Activated CD8-positive, alpha-beta T cell treated with anti-CD3 and anti-CD28 coated beads, Interleukin-2, amount 10 ng/mL, durations not matched to agents 7 days and 5 days (primary cell): ENCODE measurements at regions not wholly inside any gene's neighbourhood (a gene's known extent, or its start where the extent isn't known, plus 50 kb on each side); places are given as distances from the start of the nearest gene placed in this dataset.

Experiments
- ATAC-seq: fragments of 150-1000 bp; cut with Tn5 transposase; one replicate; pipeline ENCODE4 v1.10.0; 2021; ENCODE audit warnings: moderate library complexity
- CTCF ChIA-PET: fragments of 350-600 bp; sonication (Branson Sonifier 250); formaldehyde crosslinking; loops from one replicate; lab custom pipeline; 2021; ENCODE audit warnings: antibody characterized with exemption; lab: Charles Lee
- POLR2A ChIA-PET: fragments of 350-600 bp; sonication (Branson Sonifier 250); formaldehyde crosslinking; loops from one replicate; lab custom pipeline; 2021; ENCODE audit warnings: antibody characterized with exemption; lab: Charles Lee
- DNase-seq: peaks from one replicate; pipeline ENCODE4 v3.0.0-alpha.2; 2020
- H3K27ac Mint-ChIP-seq: one replicate; pipeline ENCODE4 v1.8.0; 2021; ENCODE audit warnings: mild to moderate bottlenecking, mixed read lengths
- H3K27me3 Mint-ChIP-seq: one replicate; pipeline ENCODE4 v1.8.0; 2021; ENCODE audit warnings: low read depth, mixed read lengths
- H3K36me3 Mint-ChIP-seq: one replicate; pipeline ENCODE4 v1.8.0; 2021; ENCODE audit warnings: low read depth, mixed read lengths
- H3K4me1 Mint-ChIP-seq: one replicate; pipeline ENCODE4 v1.8.0; 2021; ENCODE audit warnings: low read depth, mixed read lengths
- H3K4me3 Mint-ChIP-seq: one replicate; pipeline ENCODE4 v1.8.0; 2021; ENCODE audit warnings: mild to moderate bottlenecking, mixed read lengths
- H3K9me3 Mint-ChIP-seq: one replicate; pipeline ENCODE4 v1.8.0; 2022; ENCODE audit warnings: mixed read lengths; ENCODE audit not compliant: insufficient read depth

- ChIA-PET POLR2A (no interaction called here), CTCF (no interaction called here)
- H3K27ac Mint-ChIP-seq = no peak overlapping the region
- no peak overlapping the region for H3K4me3 Mint-ChIP-seq
- no peaks in the 10 kb centered on the region for H3K4me1 Mint-ChIP-seq
- DNase-seq (no peak), ATAC-seq (no peak)
- no peaks in the 10 kb centered on the region for H3K27me3 Mint-ChIP-seq
- no peaks in the 10 kb centered on the region for H3K36me3 Mint-ChIP-seq
- H3K9me3 Mint-ChIP-seq = peaks cover 6% of the 10 kb centered on the region
Measured at GRCh38 chr20:19143890-19144289, 68.6 kb upstream of the SLC24A3 start.

GRCh38 chr20:19161336-19161735 is 51.1 kb upstream of the SLC24A3 start:
- H3K36me3 Mint-ChIP-seq = no peaks in the 10 kb centered on the region
- CTCF ChIA-PET = no interaction called here
- H3K4me1 Mint-ChIP-seq = no peaks in the 10 kb centered on the region
- no peaks in the 10 kb centered on the region for H3K27me3 Mint-ChIP-seq
- DNase-seq (no peak), ATAC-seq (no peak)
- no peaks in the 10 kb centered on the region for H3K9me3 Mint-ChIP-seq
- POLR2A ChIA-PET = no interaction called here
- H3K4me3 Mint-ChIP-seq = no peak overlapping the region
- H3K27ac Mint-ChIP-seq = no peak overlapping the region
